Stomach (tissue), 4 donors: ENCODE measurements at regions not wholly inside any gene's neighbourhood (a gene's known extent, or its start where the extent isn't known, plus 50 kb on each side); places are given as distances from the start of the nearest gene placed in this dataset.

ENCODE experiments used
- EP300 ChIP-seq: sonication (generic); formaldehyde crosslinking; IDR thresholded peaks from one replicate; pipeline ENCODE4 v1.6.1; 2017; ENCODE audit warnings: antibody characterized with exemption
- POLR2A ChIP-seq, 4 donors: fragments of 450-650 bp; IDR thresholded peaks; one replicate each; pipeline ENCODE4 v1.6.1; 2016; ENCODE audit warnings: antibody characterized with exemption in 4 of 4, control low read depth in 2 of 4, mild to moderate bottlenecking in 1 of 4, moderate library complexity in 1 of 4
- TF ChIP-seq, protein P1 (sequence below), 7 experiments: fragments of 450-650 bp in 4 of 7; fragments of 200-600 bp in 3 of 7; sonication (generic) in 3 of 7; IDR thresholded peaks; one replicate each; pipeline ENCODE4 v1.5.1; 2016 to 2019; ENCODE audit warnings: antibody characterized with exemption in 7 of 7, control low read depth in 2 of 7, mild to moderate bottlenecking in 1 of 7

- TF ChIP-seq, protein P1, sequence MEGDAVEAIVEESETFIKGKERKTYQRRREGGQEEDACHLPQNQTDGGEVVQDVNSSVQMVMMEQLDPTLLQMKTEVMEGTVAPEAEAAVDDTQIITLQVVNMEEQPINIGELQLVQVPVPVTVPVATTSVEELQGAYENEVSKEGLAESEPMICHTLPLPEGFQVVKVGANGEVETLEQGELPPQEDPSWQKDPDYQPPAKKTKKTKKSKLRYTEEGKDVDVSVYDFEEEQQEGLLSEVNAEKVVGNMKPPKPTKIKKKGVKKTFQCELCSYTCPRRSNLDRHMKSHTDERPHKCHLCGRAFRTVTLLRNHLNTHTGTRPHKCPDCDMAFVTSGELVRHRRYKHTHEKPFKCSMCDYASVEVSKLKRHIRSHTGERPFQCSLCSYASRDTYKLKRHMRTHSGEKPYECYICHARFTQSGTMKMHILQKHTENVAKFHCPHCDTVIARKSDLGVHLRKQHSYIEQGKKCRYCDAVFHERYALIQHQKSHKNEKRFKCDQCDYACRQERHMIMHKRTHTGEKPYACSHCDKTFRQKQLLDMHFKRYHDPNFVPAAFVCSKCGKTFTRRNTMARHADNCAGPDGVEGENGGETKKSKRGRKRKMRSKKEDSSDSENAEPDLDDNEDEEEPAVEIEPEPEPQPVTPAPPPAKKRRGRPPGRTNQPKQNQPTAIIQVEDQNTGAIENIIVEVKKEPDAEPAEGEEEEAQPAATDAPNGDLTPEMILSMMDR (IDR thresholded peaks at IDR 0.05) = no peak
- TF ChIP-seq POLR2A (IDR thresholded peaks at IDR 0.05) (no peak), EP300 (no peak)
Measured at GRCh38 chr4:124483048-124483906, 229.3 kb downstream of the ANKRD50 start.
